ENCODE measurements at regions not wholly inside any gene's neighbourhood (a gene's known extent, or its start where the extent isn't known, plus 50 kb on each side); places are given as distances from the start of the nearest gene placed in this dataset.

GRCh38 chr2:199144036-199144435 is 313.7 kb downstream of the SATB2 start:
- TF ChIP-seq POLR2A (IDR thresholded peaks at IDR 0.05; ENCODE audit: low read length) (no peak), GATA1 (IDR thresholded peaks at IDR 0.05; ENCODE audit: low read depth, low read length) (no peak)
